Ishikawa (cell line): ENCODE measurements at regions not wholly inside any gene's neighbourhood (a gene's known extent, or its start where the extent isn't known, plus 50 kb on each side); places are given as distances from the start of the nearest gene placed in this dataset.

ENCODE experiments used
- CEBPB ChIP-seq: IDR thresholded peaks from 2 replicates; pipeline ENCODE4 v1.6.1; 2012
- CREB1 ChIP-seq: IDR thresholded peaks from 2 replicates; pipeline ENCODE4 v1.6.1; 2012; ENCODE audit warnings: low read depth
- EGR1 ChIP-seq: IDR thresholded peaks from 2 replicates; pipeline ENCODE4 v1.6.1; 2012
- EP300 ChIP-seq: IDR thresholded peaks from 2 replicates; pipeline ENCODE4 v1.6.1; 2012; ENCODE audit warnings: borderline replicate concordance
- FOXM1 ChIP-seq: IDR thresholded peaks from 2 replicates; pipeline ENCODE4 v1.6.1; 2012; ENCODE audit warnings: low read depth, borderline replicate concordance
- MAX ChIP-seq: IDR thresholded peaks from 2 replicates; pipeline ENCODE4 v1.6.1; 2012
- NFIC ChIP-seq: IDR thresholded peaks from 2 replicates; pipeline ENCODE4 v1.6.1; 2012
- RAD21 ChIP-seq: IDR thresholded peaks from 2 replicates; pipeline ENCODE4 v1.6.1; 2012; ENCODE audit warnings: low read depth
- TAF1 ChIP-seq: IDR thresholded peaks from 2 replicates; pipeline ENCODE4 v1.6.1; 2012; ENCODE audit warnings: low read depth, mild to moderate bottlenecking
- TCF12 ChIP-seq: IDR thresholded peaks from 2 replicates; pipeline ENCODE4 v1.6.1; 2012; ENCODE audit warnings: low read depth
- TEAD4 ChIP-seq: IDR thresholded peaks from 2 replicates; pipeline ENCODE4 v1.6.1; 2012
- YY1 ChIP-seq: IDR thresholded peaks from 2 replicates; pipeline ENCODE4 v1.6.1; 2012; ENCODE audit warnings: low read depth
- ZBTB7A ChIP-seq: IDR thresholded peaks from 2 replicates; pipeline ENCODE4 v1.6.1; 2012; ENCODE audit warnings: low read depth
- TF ChIP-seq, protein P1 (sequence below): IDR thresholded peaks from 2 replicates; pipeline ENCODE4 v1.6.1; 2012
- TF ChIP-seq, protein P2 (sequence below): IDR thresholded peaks from 2 replicates; pipeline ENCODE4 v1.6.1; 2012; ENCODE audit warnings: low read depth, mild to moderate bottlenecking

DNA sequence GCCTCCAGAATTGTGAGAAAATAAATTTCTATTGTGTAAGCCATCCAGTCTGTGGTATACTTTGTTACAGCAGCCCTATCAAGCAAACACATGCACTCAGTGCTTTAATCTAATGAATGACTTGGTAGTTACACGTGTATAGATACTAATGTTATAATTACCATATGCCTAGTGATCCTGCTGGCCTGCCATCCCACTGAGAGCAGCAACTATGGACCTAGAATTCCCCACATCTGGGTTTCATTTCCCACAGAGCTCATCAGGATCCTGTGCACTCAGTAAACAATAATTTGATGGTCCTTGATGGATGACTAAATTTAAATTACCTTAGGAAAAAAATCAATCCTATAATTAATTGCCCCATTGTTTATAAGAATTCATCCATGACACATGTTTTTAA, 86.5 kb upstream of the RGS1 start:
- TF ChIP-seq TEAD4, result no peak
- TF ChIP-seq EGR1, result no peak
- no peak for TF ChIP-seq MAX
- no peak for TF ChIP-seq NFIC
- no peak for TF ChIP-seq YY1
- TF ChIP-seq, protein P1, sequence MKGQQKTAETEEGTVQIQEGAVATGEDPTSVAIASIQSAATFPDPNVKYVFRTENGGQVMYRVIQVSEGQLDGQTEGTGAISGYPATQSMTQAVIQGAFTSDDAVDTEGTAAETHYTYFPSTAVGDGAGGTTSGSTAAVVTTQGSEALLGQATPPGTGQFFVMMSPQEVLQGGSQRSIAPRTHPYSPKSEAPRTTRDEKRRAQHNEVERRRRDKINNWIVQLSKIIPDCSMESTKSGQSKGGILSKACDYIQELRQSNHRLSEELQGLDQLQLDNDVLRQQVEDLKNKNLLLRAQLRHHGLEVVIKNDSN, result no peak
- no peak for TF ChIP-seq RAD21
- TF ChIP-seq, protein P2, sequence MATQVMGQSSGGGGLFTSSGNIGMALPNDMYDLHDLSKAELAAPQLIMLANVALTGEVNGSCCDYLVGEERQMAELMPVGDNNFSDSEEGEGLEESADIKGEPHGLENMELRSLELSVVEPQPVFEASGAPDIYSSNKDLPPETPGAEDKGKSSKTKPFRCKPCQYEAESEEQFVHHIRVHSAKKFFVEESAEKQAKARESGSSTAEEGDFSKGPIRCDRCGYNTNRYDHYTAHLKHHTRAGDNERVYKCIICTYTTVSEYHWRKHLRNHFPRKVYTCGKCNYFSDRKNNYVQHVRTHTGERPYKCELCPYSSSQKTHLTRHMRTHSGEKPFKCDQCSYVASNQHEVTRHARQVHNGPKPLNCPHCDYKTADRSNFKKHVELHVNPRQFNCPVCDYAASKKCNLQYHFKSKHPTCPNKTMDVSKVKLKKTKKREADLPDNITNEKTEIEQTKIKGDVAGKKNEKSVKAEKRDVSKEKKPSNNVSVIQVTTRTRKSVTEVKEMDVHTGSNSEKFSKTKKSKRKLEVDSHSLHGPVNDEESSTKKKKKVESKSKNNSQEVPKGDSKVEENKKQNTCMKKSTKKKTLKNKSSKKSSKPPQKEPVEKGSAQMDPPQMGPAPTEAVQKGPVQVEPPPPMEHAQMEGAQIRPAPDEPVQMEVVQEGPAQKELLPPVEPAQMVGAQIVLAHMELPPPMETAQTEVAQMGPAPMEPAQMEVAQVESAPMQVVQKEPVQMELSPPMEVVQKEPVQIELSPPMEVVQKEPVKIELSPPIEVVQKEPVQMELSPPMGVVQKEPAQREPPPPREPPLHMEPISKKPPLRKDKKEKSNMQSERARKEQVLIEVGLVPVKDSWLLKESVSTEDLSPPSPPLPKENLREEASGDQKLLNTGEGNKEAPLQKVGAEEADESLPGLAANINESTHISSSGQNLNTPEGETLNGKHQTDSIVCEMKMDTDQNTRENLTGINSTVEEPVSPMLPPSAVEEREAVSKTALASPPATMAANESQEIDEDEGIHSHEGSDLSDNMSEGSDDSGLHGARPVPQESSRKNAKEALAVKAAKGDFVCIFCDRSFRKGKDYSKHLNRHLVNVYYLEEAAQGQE, result no peak
- TF ChIP-seq TAF1, result no peak
- TF ChIP-seq EP300, result no peak
- no peak for TF ChIP-seq ZBTB7A
- no peak for TF ChIP-seq TCF12
- no peak for TF ChIP-seq FOXM1
- no peak for TF ChIP-seq CREB1
- TF ChIP-seq CEBPB, result no peak

DNA sequence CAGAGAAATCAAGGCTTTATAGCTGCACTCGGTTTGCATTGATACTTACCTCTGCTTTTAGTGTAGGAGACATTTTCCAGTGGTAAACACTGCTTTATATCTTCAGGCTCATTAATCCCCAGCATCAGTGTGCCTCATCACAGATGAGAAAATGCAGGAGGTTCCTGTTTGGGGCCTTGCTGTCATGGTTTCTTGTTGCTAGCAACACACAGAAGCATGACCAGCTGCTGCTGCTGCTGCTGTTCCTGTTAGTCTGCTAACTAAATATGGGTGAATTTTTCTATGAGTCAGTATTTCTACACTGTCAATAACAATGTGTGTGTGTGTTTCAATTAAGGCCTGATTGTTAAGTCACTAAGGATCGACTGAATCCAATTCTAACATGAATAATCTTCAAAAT, 85.8 kb upstream of the RGS1 start:
- TF ChIP-seq FOXM1, result no peak
- no peak for TF ChIP-seq ZBTB7A
- no peak for TF ChIP-seq MAX
- TF ChIP-seq CREB1, result no peak
- TF ChIP-seq, protein P2, result no peak
- TF ChIP-seq RAD21, result no peak
- no peak for TF ChIP-seq TAF1
- no peak for TF ChIP-seq TEAD4
- TF ChIP-seq YY1, result no peak
- TF ChIP-seq NFIC, result no peak
- TF ChIP-seq CEBPB, result no peak
- TF ChIP-seq TCF12, result no peak
- no peak for TF ChIP-seq EP300
- TF ChIP-seq EGR1, result no peak
- TF ChIP-seq, protein P1, result no peak

DNA sequence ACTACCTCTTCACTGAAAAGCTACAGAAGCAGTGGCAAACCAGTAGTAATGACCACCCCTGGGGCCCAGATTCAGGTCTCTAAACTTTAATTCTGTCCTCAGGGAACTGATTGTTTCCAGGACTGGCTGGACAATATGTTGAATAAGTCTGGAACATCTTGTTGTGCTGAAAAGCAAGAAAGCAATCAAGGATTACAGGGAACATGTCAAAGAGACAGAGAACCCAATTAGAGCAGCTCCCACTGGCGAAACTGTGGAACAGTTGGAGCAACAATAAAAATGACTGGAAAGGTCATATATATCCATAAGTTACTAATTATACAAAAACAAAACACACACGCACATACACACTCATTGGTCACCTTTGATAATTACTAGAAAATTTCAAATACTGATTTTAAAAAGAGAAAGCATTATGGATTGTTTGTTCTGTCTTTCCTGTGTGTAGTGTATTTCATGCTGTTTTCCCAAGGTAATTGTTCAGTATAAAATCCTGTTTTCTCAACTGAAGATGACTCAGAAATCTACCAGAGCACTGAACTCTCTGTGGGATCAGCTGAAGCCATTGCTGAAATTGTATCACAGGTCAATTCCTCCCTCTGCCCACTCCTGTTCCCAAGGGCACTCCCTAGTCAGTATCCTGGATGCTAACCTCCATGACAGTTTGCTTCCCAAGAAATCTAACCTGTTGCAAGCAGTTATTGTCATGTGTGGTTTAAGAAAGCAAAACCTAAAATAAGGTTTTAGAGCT, 83.6 kb upstream of the RGS1 start:
- TF ChIP-seq RAD21 (no peak), ZBTB7A (no peak), MAX (no peak), NFIC (no peak), TEAD4 (no peak), YY1 (no peak), FOXM1 (no peak), EP300 (no peak), TAF1 (no peak), CREB1 (no peak), EGR1 (no peak), CEBPB (no peak), TCF12 (no peak)
- TF ChIP-seq, protein P2, result no peak
- TF ChIP-seq, protein P1, result no peak
